Prostate gland (tissue), 2 donors: ENCODE measurements at regions not wholly inside any gene's neighbourhood (a gene's known extent, or its start where the extent isn't known, plus 50 kb on each side); places are given as distances from the start of the nearest gene placed in this dataset.
"Not testable (repeated sequence)": the region's sequence is repeated elsewhere in the genome, so short reads cannot be mapped to it uniquely, and the experiment has no call there.

Experiments used
- DNase-seq: peaks from one replicate; pipeline ENCODE4 v3.0.0-alpha.2; 2019; ENCODE audit warnings: low spot score
- H3K27ac ChIP-seq, 2 donors: fragments of 200-600 bp; sonication (generic); 2 replicates each; pipeline ENCODE4 v1.5.1; 2017 to 2019
- H3K27me3 ChIP-seq: fragments of 200-600 bp; sonication (generic); replicated peaks from 2 replicates; pipeline ENCODE4 v1.5.1; 2019; ENCODE audit not compliant: insufficient read depth
- H3K36me3 ChIP-seq, 2 donors: fragments of 200-600 bp; sonication (generic); 1 replicate in 1 of 2; 2 replicates in 1 of 2; pipeline versions ENCODE4 v1.5.1 to v1.8.1; 2017 to 2019
- H3K4me1 ChIP-seq: fragments of 200-600 bp; sonication (generic); replicated peaks from 2 replicates; pipeline ENCODE4 v1.5.1; 2019
- H3K4me3 ChIP-seq, 2 donors: fragments of 200-600 bp; sonication (generic); 2 replicates each; pipeline ENCODE4 v1.5.1; 2017 to 2019
- H3K9me3 ChIP-seq: fragments of 200-600 bp; sonication (generic); 2 replicates; pipeline ENCODE4 v1.5.1; 2017
- POLR2A ChIP-seq: fragments of 450-650 bp; IDR thresholded peaks from one replicate; pipeline ENCODE4 v1.6.1; 2016; ENCODE audit warnings: antibody characterized with exemption, mild to moderate bottlenecking
- POLR2AphosphoS5 ChIP-seq: sonication (generic); formaldehyde crosslinking; IDR thresholded peaks from one replicate; pipeline ENCODE4 v1.6.1; 2017; ENCODE audit warnings: antibody characterized with exemption
- WGBS: methylation state at CpG from one replicate; pipeline ENCODE4 v1.1.5; 2018; 5-methylcytosine and 5-hydroxymethylcytosine counted together
- intact Hi-C: fragments of 100-400 bp; cut with DNase I; formaldehyde crosslinking; loops from one replicate; pipeline ENCODE4 v1.14.2; 2022
- TF ChIP-seq, protein P1 (sequence below), 4 experiments: fragments of 200-600 bp in 2 of 4; fragments of 450-650 bp in 2 of 4; sonication (generic) in 2 of 4; IDR thresholded peaks; 1 replicate in 3 of 4; 2 replicates in 1 of 4; pipeline ENCODE4 v1.5.1; 2016 to 2019; ENCODE audit warnings: antibody characterized with exemption in 4 of 4, mild to moderate bottlenecking in 2 of 4, moderate library complexity in 2 of 4

DNA sequence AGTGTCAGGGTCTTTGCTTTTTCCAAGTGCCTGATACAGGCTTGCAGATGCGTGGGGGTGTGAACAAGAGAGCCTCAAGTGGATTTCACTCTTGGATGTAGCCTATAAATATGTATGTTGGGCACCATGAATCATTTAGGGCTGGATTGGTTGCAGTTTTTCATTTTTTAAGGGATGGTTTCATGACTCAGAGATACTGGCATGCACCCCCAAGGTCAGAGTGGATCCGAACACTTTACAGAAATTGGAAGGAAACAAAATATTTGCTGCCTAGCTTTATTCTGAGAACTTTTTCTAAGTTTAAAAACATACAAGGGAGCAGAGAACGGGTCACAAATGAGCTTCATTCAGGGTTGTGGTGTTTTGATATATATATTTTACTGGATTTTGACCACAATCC is 436.8 kb upstream of the ERCC4 start:
- 87% methylated on average over 3 of the region's 3 CpGs for WGBS
- H3K9me3 ChIP-seq: no peaks in the 10 kb centered on the region
- no peak for DNase-seq
- TF ChIP-seq POLR2A (no peak), POLR2AphosphoS5 (no peak)
- TF ChIP-seq, protein P1, sequence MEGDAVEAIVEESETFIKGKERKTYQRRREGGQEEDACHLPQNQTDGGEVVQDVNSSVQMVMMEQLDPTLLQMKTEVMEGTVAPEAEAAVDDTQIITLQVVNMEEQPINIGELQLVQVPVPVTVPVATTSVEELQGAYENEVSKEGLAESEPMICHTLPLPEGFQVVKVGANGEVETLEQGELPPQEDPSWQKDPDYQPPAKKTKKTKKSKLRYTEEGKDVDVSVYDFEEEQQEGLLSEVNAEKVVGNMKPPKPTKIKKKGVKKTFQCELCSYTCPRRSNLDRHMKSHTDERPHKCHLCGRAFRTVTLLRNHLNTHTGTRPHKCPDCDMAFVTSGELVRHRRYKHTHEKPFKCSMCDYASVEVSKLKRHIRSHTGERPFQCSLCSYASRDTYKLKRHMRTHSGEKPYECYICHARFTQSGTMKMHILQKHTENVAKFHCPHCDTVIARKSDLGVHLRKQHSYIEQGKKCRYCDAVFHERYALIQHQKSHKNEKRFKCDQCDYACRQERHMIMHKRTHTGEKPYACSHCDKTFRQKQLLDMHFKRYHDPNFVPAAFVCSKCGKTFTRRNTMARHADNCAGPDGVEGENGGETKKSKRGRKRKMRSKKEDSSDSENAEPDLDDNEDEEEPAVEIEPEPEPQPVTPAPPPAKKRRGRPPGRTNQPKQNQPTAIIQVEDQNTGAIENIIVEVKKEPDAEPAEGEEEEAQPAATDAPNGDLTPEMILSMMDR (IDR thresholded peaks at IDR 0.05): no peak
- no peak overlapping the region for H3K4me3 ChIP-seq
- no peaks in the 10 kb centered on the region for H3K36me3 ChIP-seq
- H3K27me3 ChIP-seq: no peaks in the 10 kb centered on the region
- no peaks in the 10 kb centered on the region for H3K4me1 ChIP-seq
- intact Hi-C loops: no loop called here
- no peak overlapping the region for H3K27ac ChIP-seq

DNA sequence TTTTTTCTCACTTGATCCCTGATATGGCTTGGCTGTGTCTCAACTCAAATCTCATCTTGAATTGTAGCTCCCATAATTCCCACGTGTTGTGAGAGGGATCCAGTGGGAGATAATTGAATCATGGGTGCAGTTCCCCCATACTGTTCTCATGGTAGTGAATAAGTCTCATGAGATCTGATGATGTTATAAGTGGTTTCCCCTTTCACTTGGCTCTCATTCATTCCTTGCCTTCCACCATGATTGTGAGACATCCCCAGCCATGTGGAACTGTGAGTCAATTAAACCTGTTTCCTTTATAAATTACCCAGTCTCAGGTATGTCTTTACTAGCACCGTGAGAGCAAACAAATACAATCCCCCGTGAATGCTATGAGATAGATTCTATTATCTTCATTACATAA is 430.5 kb upstream of the ERCC4 start:
- H3K27me3 ChIP-seq, intact Hi-C loops, H3K4me3 ChIP-seq, H3K36me3 ChIP-seq, H3K9me3 ChIP-seq, H3K4me1 ChIP-seq, DNase-seq, H3K27ac ChIP-seq: not testable (repeated sequence)
- 85% methylated on average over 3 of the region's 3 CpGs for WGBS

DNA sequence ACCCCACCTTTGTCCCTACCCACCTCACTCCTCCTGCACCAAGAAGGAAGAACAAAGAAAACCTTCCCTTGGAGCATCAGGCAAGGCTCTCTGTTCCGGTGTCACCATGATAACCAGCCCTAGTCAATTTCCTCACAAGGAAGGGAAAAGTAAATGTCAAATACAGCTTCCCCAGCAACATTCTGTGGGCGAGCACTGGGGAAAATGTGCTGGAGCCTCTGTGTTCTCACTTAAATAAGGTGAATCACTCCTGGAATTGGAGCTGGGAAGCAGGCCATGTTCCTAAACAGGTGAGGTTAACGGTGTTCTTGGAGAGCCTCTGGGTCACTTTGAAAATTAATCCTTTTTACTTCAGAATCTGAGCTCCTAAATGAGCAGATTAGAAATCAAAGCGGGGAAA is 427.9 kb upstream of the ERCC4 start:
- intact Hi-C loops: no loop called here
- no peaks in the 10 kb centered on the region for H3K36me3 ChIP-seq
- H3K4me1 ChIP-seq: no peaks in the 10 kb centered on the region
- no peak for TF ChIP-seq POLR2A
- TF ChIP-seq, protein P1 (IDR thresholded peaks at IDR 0.05): no peak
- no peak for TF ChIP-seq POLR2AphosphoS5
- no peak overlapping the region for H3K4me3 ChIP-seq
- peak overlapping the region in 1 of 2 donors; percentile 5 for H3K27ac ChIP-seq
- no peaks in the 10 kb centered on the region for H3K9me3 ChIP-seq
- H3K27me3 ChIP-seq: no peaks in the 10 kb centered on the region
- 50% methylated on average over 4 of the region's 4 CpGs for WGBS
- DNase-seq: no peak

DNA sequence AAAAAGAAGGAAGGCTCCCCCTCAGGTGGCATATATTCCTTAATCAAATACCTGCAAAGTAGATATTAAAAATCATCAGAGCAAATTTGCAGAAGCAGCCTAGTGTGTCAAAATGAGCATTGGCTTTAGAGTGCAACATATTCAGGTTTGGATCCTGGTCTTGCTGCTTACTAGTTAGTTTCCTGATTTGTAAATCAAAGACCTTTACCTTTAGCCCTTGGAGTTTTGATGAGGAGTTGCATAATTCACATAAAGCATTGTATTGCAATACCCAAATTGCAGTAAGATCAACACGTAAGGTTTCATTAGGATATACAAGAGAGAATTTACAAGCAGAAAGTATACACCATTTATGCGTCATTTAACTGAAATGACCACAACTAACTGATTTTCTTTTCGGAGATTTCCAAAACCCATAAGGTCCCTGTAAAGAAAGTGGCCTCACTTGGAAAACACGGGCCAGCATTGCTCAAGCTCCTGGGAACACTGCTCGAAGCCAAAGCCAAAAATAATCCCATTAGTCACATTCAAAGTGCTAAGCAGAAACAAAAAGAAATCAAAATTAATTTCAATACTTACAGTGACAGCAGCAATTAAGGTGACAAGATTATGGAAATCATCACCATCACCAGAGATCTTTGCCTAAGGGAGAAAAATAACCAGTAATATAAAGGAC is 415.9 kb upstream of the ERCC4 start:
- no peak overlapping the region for H3K4me3 ChIP-seq
- no peak for DNase-seq
- no peaks in the 10 kb centered on the region for H3K9me3 ChIP-seq
- no peaks in the 10 kb centered on the region for H3K36me3 ChIP-seq
- 61% methylated on average over 5 of the region's 5 CpGs for WGBS
- intact Hi-C loops: no loop called here
- TF ChIP-seq POLR2A: no peak
- no peaks in the 10 kb centered on the region for H3K4me1 ChIP-seq
- H3K27ac ChIP-seq: no peak overlapping the region
- no peaks in the 10 kb centered on the region for H3K27me3 ChIP-seq

DNA sequence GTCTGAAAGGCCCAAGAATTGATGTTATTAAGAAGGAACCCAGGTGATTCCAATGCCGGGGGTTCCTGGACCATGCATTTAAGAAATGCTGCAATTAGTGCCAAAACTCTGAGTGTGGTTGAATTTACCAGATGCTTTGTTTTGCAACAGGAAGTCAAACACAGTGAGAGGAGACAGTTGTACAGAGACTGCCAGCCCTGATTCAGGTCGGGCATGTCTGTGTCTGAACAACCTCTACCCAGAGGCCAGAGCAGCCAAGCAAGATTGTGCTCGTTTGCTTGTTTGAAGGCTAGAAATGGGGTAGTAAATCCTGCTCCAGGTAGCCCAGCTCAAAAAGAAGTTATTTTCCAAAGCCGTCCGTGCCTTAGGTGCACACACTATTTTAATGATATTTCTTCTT is 412.4 kb upstream of the ERCC4 start:
- Histone ChIP-seq H3K27me3 (no peaks in the 10 kb centered on the region), H3K36me3 (no peaks in the 10 kb centered on the region), H3K4me1 (no peaks in the 10 kb centered on the region), H3K9me3 (no peaks in the 10 kb centered on the region), H3K27ac (no peak overlapping the region), H3K4me3 (no peak overlapping the region)
- 24% methylated on average over 5 of the region's 5 CpGs for WGBS
- intact Hi-C loops: no loop called here
- no peak for TF ChIP-seq POLR2A
- peak; percentile 11 for DNase-seq

DNA sequence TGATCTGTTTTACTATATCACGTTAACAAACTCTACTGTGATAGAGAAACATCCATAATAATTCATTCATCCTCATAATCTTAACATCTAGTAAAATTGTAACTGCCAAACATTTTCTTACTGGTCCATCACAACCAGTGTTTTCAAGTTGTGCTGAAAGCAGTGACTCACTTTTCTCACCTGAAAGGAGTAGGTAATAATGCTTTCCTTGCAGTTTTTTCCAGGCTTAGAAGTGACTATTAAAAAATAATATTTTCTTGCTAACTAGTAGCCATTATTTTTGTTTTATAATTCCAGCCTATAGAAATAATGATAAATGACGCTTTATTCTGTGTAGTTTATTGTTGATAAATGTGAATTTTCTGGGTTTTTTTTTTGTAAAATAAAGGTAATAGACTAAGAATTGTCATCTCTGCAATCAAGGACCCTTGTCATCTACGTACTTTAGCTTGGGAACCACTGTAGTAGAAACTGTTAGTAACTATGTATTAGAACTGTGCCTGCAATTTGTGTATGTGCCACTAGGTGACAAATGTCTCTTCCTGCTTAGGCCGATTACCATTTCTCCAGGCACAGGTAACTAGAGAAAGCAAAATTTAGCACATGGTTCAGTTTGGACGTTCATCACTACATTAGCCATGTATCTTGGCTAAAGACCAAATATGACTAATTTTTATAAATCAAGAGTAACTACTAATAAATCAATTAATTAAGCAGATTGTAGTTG is 409.4 kb upstream of the ERCC4 start:
- H3K36me3 ChIP-seq: no peaks in the 10 kb centered on the region
- intact Hi-C loops: no loop called here
- no peak for TF ChIP-seq POLR2A
- TF ChIP-seq, protein P1 (IDR thresholded peaks at IDR 0.05): peak in 1 of 4 experiments; percentile 8
- H3K9me3 ChIP-seq: no peaks in the 10 kb centered on the region
- H3K4me3 ChIP-seq: no peak overlapping the region
- no peak for DNase-seq
- H3K27ac ChIP-seq: no peak overlapping the region
- H3K27me3 ChIP-seq: no peaks in the 10 kb centered on the region
- H3K4me1 ChIP-seq: no peaks in the 10 kb centered on the region
- 76% methylated on average over 5 of the region's 5 CpGs for WGBS
